ENCODE measurements at regions not wholly inside any gene's neighbourhood (a gene's known extent, or its start where the extent isn't known, plus 50 kb on each side); places are given as distances from the start of the nearest gene placed in this dataset.

DNA sequence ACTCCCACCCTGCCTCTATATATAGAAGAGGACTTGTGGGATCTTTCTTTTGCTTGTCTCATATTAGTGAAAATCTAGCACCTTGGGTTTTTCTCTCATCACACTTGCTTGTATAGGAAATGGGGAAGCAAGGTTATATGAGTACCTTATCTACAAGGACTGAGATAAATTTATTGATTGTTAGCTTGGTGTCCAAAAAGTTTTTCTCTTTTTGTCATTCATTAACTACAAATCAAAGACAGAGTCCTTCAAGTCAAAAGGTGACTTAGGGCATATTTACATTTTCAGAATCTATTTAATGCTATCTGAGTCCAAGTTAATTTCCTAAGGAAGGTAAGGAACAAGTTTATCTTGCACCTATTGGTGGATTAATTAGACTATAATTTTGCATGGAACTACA is 92.7 kb downstream of the SNAPC1 start (continued):
- TF ChIP-seq, protein P1, sequence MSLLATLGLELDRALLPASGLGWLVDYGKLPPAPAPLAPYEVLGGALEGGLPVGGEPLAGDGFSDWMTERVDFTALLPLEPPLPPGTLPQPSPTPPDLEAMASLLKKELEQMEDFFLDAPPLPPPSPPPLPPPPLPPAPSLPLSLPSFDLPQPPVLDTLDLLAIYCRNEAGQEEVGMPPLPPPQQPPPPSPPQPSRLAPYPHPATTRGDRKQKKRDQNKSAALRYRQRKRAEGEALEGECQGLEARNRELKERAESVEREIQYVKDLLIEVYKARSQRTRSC (CRISPR knock-in tag; IDR thresholded peaks at IDR 0.05; ENCODE audit: low read depth) = no peak
- TF ChIP-seq, protein P2, sequence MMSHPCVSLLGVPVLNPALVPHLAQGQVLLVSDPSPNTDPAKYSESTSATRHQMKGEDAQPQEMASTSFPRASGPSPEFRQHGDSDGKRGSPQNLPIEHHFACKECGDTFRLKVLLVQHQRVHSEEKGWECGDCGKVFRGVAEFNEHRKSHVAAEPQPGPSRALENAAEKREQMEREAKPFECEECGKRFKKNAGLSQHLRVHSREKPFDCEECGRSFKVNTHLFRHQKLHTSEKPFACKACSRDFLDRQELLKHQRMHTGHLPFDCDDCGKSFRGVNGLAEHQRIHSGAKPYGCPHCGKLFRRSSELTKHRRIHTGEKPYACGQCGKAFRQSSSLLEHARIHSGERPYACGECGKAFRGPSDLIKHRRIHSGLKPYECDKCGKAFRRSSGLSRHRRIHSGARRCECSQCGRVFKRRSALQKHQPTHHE (CRISPR knock-in tag; IDR thresholded peaks at IDR 0.05; ENCODE audit: borderline replicate concordance) = no peak
- TF ChIP-seq ARNT (IDR thresholded peaks at IDR 0.05) = no peak
- TF ChIP-seq CEBPG (CRISPR knock-in tag; IDR thresholded peaks at IDR 0.05) = no peak
- TF ChIP-seq ARID2 (CRISPR knock-in tag; IDR thresholded peaks at IDR 0.05; ENCODE audit: borderline replicate concordance) = no peak
- TF ChIP-seq, protein P3, sequence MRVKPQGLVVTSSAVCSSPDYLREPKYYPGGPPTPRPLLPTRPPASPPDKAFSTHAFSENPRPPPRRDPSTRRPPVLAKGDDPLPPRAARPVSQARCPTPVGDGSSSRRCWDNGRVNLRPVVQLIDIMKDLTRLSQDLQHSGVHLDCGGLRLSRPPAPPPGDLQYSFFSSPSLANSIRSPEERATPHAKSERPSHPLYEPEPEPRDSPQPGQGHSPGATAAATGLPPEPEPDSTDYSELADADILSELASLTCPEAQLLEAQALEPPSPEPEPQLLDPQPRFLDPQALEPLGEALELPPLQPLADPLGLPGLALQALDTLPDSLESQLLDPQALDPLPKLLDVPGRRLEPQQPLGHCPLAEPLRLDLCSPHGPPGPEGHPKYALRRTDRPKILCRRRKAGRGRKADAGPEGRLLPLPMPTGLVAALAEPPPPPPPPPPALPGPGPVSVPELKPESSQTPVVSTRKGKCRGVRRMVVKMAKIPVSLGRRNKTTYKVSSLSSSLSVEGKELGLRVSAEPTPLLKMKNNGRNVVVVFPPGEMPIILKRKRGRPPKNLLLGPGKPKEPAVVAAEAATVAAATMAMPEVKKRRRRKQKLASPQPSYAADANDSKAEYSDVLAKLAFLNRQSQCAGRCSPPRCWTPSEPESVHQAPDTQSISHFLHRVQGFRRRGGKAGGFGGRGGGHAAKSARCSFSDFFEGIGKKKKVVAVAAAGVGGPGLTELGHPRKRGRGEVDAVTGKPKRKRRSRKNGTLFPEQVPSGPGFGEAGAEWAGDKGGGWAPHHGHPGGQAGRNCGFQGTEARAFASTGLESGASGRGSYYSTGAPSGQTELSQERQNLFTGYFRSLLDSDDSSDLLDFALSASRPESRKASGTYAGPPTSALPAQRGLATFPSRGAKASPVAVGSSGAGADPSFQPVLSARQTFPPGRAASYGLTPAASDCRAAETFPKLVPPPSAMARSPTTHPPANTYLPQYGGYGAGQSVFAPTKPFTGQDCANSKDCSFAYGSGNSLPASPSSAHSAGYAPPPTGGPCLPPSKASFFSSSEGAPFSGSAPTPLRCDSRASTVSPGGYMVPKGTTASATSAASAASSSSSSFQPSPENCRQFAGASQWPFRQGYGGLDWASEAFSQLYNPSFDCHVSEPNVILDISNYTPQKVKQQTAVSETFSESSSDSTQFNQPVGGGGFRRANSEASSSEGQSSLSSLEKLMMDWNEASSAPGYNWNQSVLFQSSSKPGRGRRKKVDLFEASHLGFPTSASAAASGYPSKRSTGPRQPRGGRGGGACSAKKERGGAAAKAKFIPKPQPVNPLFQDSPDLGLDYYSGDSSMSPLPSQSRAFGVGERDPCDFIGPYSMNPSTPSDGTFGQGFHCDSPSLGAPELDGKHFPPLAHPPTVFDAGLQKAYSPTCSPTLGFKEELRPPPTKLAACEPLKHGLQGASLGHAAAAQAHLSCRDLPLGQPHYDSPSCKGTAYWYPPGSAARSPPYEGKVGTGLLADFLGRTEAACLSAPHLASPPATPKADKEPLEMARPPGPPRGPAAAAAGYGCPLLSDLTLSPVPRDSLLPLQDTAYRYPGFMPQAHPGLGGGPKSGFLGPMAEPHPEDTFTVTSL (CRISPR knock-in tag; IDR thresholded peaks at IDR 0.05; ENCODE audit: borderline replicate concordance) = peak; percentile 70; the same call in 1 of the 2 replicates
- TF ChIP-seq HNRNPLL (IDR thresholded peaks at IDR 0.05; ENCODE audit: low read depth, low read length, poor library complexity, severe bottlenecking) = no peak
- TF ChIP-seq ZFP37 (CRISPR knock-in tag; IDR thresholded peaks at IDR 0.05; ENCODE audit: borderline replicate concordance) = no peak
- TF ChIP-seq, protein P4, sequence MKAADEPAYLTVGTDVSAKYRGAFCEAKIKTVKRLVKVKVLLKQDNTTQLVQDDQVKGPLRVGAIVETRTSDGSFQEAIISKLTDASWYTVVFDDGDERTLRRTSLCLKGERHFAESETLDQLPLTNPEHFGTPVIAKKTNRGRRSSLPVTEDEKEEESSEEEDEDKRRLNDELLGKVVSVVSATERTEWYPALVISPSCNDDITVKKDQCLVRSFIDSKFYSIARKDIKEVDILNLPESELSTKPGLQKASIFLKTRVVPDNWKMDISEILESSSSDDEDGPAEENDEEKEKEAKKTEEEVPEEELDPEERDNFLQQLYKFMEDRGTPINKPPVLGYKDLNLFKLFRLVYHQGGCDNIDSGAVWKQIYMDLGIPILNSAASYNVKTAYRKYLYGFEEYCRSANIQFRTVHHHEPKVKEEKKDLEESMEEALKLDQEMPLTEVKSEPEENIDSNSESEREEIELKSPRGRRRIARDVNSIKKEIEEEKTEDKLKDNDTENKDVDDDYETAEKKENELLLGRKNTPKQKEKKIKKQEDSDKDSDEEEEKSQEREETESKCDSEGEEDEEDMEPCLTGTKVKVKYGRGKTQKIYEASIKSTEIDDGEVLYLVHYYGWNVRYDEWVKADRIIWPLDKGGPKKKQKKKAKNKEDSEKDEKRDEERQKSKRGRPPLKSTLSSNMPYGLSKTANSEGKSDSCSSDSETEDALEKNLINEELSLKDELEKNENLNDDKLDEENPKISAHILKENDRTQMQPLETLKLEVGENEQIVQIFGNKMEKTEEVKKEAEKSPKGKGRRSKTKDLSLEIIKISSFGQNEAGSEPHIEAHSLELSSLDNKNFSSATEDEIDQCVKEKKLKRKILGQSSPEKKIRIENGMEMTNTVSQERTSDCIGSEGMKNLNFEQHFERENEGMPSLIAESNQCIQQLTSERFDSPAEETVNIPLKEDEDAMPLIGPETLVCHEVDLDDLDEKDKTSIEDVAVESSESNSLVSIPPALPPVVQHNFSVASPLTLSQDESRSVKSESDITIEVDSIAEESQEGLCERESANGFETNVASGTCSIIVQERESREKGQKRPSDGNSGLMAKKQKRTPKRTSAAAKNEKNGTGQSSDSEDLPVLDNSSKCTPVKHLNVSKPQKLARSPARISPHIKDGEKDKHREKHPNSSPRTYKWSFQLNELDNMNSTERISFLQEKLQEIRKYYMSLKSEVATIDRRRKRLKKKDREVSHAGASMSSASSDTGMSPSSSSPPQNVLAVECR (CRISPR knock-in tag; IDR thresholded peaks at IDR 0.05; ENCODE audit: borderline replicate concordance) = no peak
- TF ChIP-seq, protein P5, sequence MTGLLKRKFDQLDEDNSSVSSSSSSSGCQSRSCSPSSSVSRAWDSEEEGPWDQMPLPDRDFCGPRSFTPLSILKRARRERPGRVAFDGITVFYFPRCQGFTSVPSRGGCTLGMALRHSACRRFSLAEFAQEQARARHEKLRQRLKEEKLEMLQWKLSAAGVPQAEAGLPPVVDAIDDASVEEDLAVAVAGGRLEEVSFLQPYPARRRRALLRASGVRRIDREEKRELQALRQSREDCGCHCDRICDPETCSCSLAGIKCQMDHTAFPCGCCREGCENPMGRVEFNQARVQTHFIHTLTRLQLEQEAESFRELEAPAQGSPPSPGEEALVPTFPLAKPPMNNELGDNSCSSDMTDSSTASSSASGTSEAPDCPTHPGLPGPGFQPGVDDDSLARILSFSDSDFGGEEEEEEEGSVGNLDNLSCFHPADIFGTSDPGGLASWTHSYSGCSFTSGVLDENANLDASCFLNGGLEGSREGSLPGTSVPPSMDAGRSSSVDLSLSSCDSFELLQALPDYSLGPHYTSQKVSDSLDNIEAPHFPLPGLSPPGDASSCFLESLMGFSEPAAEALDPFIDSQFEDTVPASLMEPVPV (CRISPR knock-in tag; IDR thresholded peaks at IDR 0.05) = no peak
- no peak for TF ChIP-seq ZNF382 (CRISPR knock-in tag; IDR thresholded peaks at IDR 0.05; ENCODE audit: borderline replicate concordance)
- TF ChIP-seq PHB2 (IDR thresholded peaks at IDR 0.05; ENCODE audit: partially characterized antibody) = no peak
- no peak for TF ChIP-seq ZNF282 (IDR thresholded peaks at IDR 0.05; ENCODE audit: partially characterized antibody)
- no peak for TF ChIP-seq FOXP1 (IDR thresholded peaks at IDR 0.05)
- peak; percentile 39; the same call in 1 of the 2 replicates for TF ChIP-seq FOXP1 (CRISPR knock-in tag; IDR thresholded peaks at IDR 0.05)
- no peak for TF ChIP-seq ZSCAN22 (CRISPR knock-in tag; IDR thresholded peaks at IDR 0.05)
- TF ChIP-seq NFIC (IDR thresholded peaks at IDR 0.05; ENCODE audit: low read length) = no peak

All from HepG2 (cell line).